GM18520 (cell line): ENCODE measurements at regions not wholly inside any gene's neighbourhood (a gene's known extent, or its start where the extent isn't known, plus 50 kb on each side); places are given as distances from the start of the nearest gene placed in this dataset.

Experiments
- ATAC-seq: cut with Tn5 transposase; IDR thresholded peaks from one replicate; pipeline ENCODE4 v1.9.1; 2021; ENCODE audit not compliant: unreplicated experiment

DNA sequence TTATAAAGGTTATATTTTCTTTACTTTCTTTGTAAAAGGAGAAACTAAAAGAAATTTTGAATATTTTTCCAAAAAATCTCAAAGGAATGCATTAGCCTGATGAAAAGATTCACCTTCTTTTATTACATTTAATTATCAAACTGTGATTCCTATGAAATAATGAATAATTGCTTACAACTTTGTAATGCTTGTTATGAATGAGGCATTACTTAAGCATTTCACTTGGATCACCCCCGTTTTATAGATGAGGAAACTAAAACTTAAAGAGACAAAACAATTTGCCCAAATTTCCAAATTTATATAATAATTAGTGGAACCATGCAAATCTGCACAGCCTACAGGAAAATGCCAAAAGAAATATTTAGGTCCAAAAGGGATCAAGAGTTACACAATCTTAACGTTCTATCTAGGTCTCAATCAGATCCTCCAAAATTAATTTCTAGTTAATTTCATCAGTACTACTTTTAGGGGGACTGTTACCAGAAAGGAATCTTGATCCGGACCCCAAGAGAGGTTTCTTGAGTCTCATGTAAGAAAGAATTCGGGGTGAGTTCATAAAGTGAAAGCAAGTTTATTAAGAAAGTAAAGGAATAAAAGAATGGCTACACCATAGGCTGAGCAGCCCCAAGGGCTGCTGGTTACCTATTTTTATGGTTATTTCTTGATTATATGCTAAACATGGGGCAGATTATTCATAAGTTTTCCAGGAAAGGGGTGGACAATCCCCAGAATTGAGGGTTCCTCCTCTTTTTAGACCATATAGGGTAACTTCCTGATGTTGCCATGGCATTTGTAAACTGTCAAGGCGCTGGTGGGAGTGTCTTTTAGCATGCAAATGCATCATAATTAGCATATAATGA, 288.0 kb downstream of the ADGB start:
- ATAC-seq = no peak

DNA sequence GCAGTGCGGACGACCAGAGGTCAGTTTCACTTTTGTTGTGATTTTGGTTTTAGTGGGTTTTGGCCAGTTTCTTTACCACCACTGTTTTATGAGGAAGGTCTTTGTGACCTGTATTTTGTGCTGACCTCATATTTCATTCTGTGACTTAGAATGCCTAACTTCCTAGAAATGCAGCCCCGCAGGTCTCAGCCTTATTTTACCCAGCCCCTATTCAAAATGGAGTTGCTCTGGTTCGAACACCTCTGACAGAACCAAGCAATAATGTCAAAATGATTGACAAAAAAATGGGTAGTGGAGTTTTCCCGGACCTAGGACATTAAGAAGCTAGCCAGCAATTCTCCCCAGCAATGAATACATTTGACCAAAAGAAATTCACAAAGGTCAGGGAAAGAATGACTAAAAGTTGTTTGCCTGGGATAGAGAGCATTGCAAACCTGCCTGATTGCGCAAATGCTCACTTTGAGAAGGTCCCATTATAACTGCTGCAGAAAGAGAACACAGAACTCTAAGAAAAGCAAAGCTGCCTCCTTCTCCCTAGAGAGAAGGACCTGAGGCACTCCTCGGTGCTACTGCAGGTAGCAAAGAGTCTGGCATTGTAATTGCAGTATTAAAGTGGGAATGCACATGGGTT, 288.8 kb downstream of the ADGB start:
- ATAC-seq = no peak

DNA sequence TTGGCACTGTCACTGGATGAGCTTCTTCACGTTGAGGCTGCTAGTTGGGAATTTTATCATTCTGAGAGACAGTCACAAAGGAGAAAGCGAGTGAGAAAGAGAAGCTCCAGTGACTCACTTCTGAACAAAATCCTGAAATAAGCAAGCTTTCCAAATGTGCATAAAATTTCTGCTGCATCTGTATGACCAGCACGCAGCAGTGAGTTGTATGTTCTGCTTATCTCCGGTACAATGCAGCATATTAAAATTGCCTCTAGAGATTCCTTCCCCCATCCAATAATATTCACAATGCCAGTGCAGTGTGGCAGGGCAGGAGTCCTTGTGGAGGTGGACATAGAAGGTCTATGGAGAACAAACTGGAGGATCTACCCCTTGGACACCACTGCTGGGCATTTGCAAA, 290.5 kb downstream of the ADGB start:
- no peak for ATAC-seq

DNA sequence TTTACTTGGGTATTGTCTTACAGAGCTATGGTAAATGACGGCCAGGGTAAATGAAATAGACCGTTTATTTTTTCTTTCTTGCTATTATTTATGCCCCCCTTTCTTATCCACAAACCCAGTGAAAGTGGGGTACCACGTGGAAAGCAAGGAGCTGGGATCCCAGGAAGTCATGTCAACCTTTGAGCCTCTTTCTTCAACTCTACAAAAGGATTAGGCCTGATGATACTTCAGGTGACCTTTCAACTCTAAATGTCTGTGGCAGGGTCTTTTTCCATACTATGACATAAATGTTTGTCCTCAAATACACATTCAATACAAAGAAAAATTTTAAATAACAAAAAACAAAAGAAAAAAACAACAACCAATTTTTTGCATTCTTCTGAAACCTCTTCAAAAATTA, 291.4 kb downstream of the ADGB start:
- ATAC-seq = no peak

DNA sequence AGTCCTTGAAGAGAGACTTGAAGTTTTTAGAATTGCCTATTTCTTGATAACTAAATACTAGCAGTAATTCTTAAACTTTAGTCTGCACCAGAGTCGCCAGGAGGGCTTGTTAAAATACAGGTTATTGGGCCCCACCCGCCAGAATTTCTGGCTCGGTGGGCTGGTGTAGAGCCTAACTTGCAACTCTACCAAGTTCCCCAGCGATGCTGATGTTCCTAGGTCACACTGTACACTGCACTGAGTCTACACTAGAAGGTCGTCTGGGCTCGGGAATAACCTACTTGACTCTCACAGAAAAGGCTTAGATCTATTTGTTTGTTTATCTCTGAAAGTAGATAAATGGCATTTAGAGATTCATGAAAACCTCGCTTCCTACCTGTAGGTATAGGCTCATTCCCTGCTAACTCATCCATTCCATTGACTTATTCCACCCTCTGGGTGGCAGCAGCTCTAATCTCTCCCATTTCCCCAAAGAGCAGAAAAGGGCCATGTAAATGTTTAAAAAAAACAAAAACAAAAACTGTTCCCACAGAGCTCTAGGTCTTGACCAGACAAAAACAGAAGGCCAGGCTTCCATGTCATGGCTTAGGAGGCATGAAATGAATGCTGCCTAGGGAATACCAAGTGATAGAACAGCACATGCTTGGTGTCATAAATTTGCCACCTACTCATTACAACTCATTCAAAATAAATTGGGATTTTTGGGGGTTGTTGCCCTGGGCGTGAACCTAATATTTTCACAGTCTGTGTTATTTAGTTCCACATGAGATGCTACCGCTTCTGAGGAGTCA, 292.1 kb downstream of the ADGB start:
- ATAC-seq = no peak

DNA sequence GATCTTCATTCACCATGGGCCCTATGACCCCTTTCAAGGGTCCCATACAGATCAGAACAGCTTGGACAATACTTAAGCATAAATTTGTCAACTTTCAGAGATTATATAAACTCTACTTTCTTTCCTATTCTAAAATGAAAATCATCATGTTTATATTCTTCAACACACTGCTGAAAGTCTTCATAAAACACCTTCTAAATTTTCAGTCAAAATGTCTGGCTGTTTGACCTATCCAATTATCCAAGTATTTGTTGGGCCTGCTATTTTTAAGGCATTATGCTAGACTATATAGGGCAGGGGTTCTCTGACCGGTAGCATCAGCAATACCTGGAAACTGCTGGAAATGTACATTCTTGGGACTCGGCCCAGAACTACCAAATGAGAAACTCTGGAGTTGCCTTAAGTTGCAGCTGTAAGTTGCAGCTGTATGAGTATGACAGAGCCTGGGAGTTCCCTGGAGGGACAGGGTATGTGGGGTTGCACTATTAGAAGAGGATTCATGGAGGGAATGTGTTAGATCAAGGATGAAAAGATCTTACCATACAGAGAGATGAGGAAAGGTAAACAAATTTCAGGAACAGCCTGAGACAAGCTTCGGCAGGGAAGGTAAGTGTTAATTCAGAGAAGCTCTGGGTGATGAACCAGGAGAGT, 293.0 kb downstream of the ADGB start:
- ATAC-seq = no peak

DNA sequence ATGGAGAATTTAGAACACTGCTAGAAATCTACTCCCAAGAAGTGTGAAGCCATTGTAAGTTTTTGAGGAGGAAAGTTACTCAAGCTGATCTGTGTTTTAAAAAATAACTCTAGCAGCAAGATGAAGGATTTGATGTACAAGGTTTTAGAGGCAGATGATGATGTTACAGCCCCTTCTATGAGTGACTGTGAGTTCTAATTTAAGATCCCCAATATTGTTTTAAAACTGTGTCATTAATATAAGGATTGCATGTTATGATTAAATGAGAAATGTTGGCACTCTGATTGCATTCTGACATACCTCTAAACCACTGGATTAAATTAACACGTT, 293.5 kb downstream of the ADGB start:
- no peak for ATAC-seq

DNA sequence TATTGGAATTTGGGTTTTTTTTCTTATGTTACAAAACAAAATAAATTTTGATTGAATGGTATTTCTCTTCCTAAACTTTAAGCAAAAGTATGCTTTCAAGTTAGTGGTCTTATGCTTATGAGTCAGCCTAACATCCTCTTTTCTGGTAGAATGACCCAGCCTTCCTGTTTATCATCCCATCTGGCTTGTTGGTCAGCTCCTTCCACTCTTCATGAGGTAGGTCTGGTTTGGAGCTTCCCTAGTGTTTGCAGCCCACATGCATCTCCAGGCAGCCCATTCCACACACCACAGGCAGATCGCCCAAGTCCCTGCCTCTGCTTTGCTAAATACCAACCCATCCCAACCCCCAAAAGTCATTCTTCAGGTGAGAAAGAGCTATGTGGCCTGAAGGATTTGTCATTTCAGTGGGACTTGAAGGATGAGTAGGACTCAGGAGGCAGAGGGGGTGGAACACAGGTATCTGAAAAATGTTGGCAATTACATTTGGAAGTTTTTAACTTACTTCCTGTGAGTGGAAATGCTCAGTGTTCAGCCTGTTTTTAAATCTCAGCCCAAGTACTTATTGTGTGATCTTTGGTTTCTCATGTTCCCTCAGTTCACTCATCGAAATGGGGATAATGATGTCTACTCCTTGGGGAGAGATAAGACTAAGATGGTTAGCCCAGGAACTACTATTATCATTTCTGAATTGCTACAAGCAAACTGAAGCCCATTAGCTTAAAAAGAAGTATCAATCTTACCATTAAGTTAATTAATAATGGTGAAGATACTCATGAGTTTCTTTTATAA, 294.0 kb downstream of the ADGB start:
- no peak for ATAC-seq

DNA sequence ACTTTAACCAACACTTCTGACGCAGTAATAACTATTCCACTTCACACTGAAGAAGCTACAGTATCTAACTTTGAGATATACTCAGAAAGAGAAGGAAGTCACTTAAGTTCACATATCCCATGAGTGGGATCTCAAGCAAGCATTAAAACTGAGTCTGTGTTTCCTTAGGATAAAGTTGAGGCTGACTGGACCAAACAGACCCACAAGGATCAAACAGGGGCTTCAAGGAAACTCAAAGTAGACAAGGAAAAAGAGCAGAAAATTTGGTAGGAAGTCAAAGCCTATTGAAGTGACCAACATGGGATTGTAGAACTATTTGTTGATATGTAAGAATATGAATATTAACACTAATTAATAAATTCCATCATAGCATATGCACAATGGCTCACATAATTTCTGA, 294.9 kb downstream of the ADGB start:
- ATAC-seq = no peak

DNA sequence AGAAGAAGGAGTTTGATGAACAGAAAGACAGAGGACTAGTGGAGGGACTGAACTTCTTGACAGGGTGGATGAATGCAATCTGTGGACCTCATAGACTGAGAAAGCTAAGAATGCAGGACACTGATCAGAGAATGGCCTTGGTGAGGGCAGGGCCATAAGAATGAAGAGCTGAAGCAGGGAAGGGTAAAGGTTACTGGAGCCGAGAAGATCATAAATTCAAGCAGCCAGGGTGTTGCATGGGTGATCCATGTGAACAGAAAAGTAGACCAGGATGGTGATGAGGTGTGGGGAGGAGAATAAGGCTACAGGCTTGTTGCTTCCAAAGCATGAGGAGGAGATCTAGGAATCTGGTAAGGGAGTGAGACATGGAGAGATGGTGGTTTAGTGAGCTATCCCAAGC, 295.9 kb downstream of the ADGB start:
- ATAC-seq = no peak

DNA sequence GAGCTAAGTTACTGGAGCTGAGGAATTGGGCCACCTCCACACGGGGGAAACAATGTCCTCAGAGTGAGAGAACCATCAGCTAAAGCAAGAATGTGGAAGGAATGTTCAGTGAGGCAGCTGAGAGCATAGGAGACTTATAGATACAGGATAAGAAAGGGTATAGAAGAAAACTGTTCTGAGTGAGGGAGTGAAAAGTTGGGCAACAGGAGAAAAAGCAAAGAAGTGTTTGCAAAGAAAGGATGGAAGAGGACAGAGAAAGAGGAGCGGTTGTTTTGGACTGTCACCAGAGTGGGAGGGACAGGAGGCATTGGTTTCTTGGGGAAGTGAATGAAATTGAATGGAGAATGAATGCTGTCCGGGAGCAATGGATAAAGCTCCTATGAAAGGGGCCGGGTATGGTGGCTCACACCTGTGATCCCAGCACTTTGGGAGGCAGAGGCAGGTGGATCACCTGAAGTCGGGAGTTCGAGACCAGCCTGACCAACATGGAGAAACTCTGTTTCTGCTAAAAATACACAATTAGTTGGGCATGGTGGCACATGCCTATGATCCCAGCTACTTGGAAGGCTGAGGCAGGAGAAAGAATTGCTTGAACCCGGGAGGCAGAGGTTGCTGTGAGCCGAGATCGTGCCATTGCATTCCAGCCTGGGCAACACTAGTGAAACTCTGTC, 296.5 kb downstream of the ADGB start:
- no peak for ATAC-seq

DNA sequence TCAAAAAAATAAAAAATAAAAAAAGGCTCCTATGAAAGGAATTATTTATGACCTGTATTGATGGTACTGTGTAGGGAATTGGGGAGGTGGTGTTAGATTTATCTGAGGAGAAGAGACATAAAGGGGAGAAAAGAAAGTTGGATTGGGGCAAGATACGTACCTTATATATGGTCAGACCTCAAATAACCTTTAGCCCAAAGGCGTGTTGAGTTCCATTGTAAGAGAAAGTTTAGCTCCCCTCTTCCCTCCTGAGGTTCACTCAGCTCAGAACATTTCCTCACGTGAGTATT, 296.9 kb downstream of the ADGB start:
- ATAC-seq = no peak

DNA sequence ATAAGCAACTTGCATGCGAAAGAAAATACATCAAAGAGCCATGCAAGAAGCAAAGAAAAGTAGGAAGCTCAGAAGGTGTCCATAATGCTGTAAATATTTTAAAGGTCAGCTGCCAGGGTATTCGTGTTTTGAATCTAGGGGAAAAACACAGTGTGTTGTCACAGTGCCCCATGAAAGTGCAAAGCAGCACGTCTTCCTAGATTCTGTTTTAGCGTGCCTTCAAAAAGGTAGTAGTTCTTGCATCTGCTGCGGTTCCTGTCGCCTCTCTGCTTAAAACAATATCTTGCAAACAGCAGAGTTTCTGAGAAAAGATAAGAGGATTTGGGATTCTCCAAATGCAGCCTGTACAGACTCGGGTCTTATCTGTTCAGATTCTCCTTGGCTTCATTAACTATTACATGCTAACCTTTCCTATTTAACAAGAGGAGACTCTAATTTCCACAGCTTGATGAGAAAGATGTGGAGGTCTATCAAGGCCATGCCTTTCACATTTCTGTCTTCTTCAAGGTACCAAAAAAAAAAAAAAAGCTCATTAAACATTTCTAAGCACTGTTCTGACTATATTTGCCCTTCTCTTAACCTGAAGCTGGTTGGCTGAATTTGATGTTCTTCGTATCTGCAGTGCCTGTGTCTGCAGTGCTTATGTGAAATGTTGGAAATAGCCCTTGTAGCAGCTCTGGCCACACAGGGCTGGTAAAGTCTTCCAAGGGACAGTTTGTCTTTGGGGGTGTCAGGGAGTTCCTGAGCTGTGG, 297.5 kb downstream of the ADGB start:
- no peak for ATAC-seq

DNA sequence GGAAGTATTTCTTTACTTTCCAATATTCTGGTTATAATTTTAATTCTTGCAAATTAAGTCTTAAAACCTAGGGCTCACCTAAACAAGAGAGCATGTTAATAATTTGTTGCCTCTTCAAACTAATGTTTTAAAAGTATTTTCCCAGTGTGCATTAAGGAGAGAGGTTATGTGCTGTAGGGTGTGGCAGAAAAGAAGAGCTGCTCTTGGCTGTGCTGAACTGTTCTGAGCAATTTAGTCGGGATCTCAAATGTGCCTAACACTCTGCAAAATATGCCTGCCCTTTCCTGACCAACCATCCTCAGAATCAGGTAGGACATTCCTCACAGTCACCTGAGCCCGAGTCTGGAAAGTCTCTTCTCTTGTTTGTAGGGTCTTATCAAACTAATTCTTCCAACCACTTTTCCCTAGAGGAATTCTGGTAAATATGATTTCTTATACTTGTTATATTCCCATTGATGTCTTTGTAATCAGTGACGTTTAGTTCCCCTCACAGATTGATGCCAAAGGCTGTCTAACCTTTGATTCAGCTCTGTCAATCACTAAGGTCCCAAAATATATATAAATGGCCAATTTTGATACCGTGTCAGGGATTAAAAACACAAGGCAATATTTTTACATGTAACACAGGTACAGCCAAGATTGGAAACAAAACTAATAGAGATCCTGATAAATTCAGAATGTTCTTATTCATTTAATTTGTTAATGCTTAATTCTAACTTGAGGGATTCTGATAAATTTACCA, 298.4 kb downstream of the ADGB start:
- ATAC-seq = no peak

DNA sequence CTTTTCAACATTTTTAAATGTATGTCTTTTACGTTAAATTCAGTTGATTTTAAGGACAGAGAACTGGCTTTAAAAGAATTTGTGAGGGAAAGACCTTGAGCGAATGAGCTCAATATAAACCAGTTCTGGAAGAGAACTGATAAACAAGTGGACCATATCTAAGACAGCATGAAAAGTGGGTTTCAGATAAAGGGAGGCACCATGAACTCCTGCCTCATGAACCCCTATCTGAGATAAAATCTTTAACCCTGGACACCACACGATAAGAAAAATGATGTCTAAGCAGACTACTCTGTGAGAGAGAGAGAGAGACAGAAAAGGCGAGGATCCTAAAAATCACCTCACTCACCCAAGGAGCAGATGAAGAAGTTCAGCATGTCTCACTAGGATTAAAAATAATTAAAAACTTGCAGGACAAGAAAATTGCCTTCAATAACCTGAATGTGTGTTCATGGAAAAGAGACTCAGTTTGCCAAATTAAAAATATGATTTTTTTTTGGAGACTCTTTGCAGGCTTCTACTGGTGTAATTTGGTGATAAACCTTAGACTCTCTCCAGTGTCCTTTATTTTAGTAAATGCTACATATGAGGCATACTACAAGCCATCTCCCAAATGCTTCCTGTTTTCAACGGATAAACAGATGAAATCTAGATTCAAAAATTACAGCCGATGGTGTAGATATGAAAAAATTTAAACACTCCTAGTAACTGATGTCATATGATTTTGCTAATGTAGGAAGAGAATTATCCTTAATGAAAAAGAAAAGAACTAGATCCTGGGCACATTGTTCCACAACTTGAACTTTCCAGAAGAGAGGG, 299.5 kb downstream of the ADGB start:
- no peak for ATAC-seq

DNA sequence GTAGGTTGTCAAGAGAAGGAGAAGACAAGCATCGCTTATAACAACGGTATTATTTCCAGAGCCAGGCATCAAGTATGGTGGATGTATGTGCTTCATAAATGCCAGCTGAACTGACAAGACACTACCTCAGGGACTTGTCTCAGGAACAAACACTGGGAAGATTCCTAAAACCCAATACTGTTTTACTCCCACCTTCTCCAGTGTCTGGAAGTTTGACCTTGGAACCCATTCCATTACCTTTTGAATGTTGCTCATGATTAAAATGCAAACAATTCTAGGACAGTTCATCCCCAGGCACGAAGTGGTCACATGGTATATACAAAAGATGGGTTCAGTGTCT, 300.1 kb downstream of the ADGB start:
- no peak for ATAC-seq

DNA sequence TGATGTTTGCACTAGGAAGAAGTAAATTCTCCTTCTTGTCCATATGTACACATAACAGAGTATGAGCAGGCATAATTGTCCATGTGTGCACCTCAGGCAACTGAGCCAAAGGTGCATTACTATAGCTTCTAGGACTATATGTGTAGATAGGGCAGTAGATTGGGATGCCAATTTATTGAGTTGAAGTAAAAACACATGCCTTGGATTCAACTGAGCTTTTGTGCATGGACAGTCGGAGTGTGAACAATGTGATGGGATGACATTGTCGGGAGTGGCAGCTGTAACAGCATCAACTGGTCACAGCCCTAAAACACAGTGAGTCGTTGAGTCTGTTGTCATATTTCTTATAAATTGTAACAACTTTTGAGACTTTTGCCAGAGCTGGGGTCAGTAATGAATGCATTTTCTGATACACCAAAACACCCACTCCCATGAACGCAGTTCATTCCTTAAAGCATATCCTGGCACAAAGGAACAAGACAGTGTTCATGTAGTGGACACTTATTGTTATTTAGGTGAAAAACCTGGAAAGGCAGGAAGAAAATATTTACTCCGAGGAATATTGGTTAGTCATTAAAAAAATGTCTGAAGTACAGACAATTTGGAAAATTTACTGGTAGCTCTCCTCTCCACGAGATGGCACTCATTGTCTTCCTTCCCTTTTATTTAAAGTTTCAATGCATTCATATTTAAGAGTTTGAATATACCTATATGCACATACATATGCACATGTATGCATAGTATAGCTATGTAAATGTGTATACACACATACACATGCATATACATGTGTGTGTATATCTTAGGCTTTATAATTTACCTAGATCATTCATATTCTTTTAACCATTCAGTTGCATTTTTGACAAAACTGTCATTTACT, 302.0 kb upstream of the STXBP5 start:
- ATAC-seq = no peak
